Psoas muscle (tissue), 7 donors: ENCODE measurements at regions not wholly inside any gene's neighbourhood (a gene's known extent, or its start where the extent isn't known, plus 50 kb on each side); places are given as distances from the start of the nearest gene placed in this dataset.
"Not testable (repeated sequence)": the region's sequence is repeated elsewhere in the genome, so short reads cannot be mapped to it uniquely, and the experiment has no call there.

Source experiments
- ATAC-seq, 4 donors: fragments of 200-7000 bp; cut with Tn5 transposase; one replicate each; pipeline ENCODE4 v1.9.1; 2020; ENCODE audit warnings: moderate library complexity in 3 of 4, mild to moderate bottlenecking in 2 of 4
- DNase-seq, 2 donors: peaks; one replicate each; pipeline ENCODE4 v3.0.0-alpha.2; 2020
- H3K27ac ChIP-seq: fragments of 200-600 bp; one replicate; pipeline ENCODE4 v1.8.0; 2022
- H3K27me3 ChIP-seq, 3 donors: fragments of 200-600 bp in 1 of 3; one replicate each; pipeline versions ENCODE4 v1.6.1 to v1.8.0; 2013 to 2022; ENCODE audit warnings: low read length in 2 of 3, mild to moderate bottlenecking in 2 of 3, moderate library complexity in 1 of 3; ENCODE audit not compliant: insufficient read depth in 3 of 3
- H3K36me3 ChIP-seq, 2 donors: fragments of 200-600 bp in 1 of 2; one replicate each; pipeline versions ENCODE4 v1.6.1 to v1.8.0; 2013 to 2022; ENCODE audit warnings: low read depth in 1 of 2, mild to moderate bottlenecking in 1 of 2, moderate library complexity in 1 of 2; ENCODE audit not compliant: insufficient read depth in 1 of 2
- H3K4me1 ChIP-seq: fragments of 200-600 bp; one replicate; pipeline ENCODE4 v1.8.0; 2022
- H3K4me3 ChIP-seq: fragments of 200-600 bp; one replicate; pipeline ENCODE4 v1.8.0; 2022; ENCODE audit warnings: mild to moderate bottlenecking
- H3K9me3 ChIP-seq: fragments of 200-600 bp; one replicate; pipeline ENCODE4 v1.8.0; 2022
- WGBS, 3 donors: extraction: QIAGEN DNeasy Blood & Tissue Kit; methylation state at CpG; one replicate each; pipeline versions ENCODE4 v1.1.6 to v1.1.7; 2013; 5-methylcytosine and 5-hydroxymethylcytosine counted together
- intact Hi-C, 2 donors: fragments of 100-400 bp; cut with DNase I; formaldehyde crosslinking; loops; one replicate each; pipeline versions ENCODE4 v1.11.0 to v1.14.2; 2022
- TF ChIP-seq, protein P1 (sequence below): fragments of 200-600 bp; IDR thresholded peaks from one replicate; pipeline ENCODE4 v1.8.0; 2022; ENCODE audit warnings: antibody characterized with exemption
- donor health status: healthy with polysubstance abuse.
- donor health status: DM: no; HTN: no; CAD: no; lungs with moderate emphysema.
- donor health status: Bipolar disorder and iron deficiency.
- donor health status: healthy.
- donor health status: DM: yes; HTN: yes; CAD: no.
- donor health status: DM: no; HTN: no; CAD: no.
- donor health status: DM: yes; HTN: yes; CAD: no.

DNA sequence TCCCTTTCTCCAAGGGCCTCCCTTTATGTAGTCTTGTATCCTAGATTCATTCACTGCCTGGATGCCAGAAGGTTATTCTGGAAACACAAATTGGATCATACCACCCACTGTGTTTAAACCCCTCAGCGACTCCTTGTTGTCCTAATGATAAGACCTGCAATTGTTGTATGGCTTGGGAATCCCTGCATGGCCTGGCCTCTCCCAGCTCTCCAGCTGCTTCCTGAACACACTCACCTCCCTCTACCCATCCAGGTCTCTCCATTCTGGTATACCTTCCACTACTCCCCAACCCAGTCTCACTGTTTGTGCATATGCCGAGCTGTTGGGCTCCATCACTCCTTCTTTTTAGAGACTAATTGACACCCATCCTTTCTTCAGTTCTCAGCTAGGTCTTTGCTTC is 124.3 kb upstream of the ALX4 start:
- no peaks in the 10 kb centered on the region for H3K9me3 ChIP-seq
- intact Hi-C loops: no loop called here
- peaks cover 2 to 15% (median 9%) of the 10 kb centered on the region in 3 donors for H3K27me3 ChIP-seq
- no peak overlapping the region for H3K4me3 ChIP-seq
- H3K4me1 ChIP-seq: no peaks in the 10 kb centered on the region
- ATAC-seq (no peak), DNase-seq (no peak)
- TF ChIP-seq, protein P1, sequence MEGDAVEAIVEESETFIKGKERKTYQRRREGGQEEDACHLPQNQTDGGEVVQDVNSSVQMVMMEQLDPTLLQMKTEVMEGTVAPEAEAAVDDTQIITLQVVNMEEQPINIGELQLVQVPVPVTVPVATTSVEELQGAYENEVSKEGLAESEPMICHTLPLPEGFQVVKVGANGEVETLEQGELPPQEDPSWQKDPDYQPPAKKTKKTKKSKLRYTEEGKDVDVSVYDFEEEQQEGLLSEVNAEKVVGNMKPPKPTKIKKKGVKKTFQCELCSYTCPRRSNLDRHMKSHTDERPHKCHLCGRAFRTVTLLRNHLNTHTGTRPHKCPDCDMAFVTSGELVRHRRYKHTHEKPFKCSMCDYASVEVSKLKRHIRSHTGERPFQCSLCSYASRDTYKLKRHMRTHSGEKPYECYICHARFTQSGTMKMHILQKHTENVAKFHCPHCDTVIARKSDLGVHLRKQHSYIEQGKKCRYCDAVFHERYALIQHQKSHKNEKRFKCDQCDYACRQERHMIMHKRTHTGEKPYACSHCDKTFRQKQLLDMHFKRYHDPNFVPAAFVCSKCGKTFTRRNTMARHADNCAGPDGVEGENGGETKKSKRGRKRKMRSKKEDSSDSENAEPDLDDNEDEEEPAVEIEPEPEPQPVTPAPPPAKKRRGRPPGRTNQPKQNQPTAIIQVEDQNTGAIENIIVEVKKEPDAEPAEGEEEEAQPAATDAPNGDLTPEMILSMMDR: no peak
- 84 to 92% (median 86%) methylated on average over 2 of the region's 2 CpGs for WGBS, 3 donors
- no peaks in the 10 kb centered on the region for H3K36me3 ChIP-seq
- H3K27ac ChIP-seq: no peak overlapping the region

DNA sequence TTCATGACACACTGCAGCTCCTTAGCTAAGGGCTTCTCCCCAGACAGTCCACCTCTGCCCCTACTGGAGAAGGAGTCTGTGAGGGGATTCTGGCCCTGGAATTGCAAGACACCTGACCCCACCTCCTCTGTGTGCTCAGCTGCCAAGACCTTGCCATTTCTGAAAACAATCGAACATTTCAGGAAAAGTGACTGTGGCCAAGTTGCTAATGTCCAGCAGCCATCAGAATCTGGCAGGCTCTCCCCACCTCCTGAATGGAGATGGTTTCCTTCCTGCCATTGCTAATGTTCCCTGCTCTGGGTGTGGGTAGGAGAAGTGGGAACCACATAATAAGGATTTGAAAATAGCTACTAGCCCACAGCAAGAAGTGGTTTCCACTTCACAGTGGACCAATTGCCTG is 127.2 kb upstream of the ALX4 start:
- H3K36me3 ChIP-seq: no peaks in the 10 kb centered on the region
- no peaks in the 10 kb centered on the region for H3K4me1 ChIP-seq
- intact Hi-C loops: no loop called here
- no peak for DNase-seq
- TF ChIP-seq, protein P1: no peak
- no peaks in the 10 kb centered on the region for H3K9me3 ChIP-seq
- ATAC-seq: no peak
- peaks cover 0 to 12% (median 9%) of the 10 kb centered on the region in 3 donors for H3K27me3 ChIP-seq
- no peak overlapping the region for H3K27ac ChIP-seq
- H3K4me3 ChIP-seq: no peak overlapping the region
- 43 to 54% (median 44%) methylated on average over 1 of the region's 1 CpG for WGBS, 3 donors

DNA sequence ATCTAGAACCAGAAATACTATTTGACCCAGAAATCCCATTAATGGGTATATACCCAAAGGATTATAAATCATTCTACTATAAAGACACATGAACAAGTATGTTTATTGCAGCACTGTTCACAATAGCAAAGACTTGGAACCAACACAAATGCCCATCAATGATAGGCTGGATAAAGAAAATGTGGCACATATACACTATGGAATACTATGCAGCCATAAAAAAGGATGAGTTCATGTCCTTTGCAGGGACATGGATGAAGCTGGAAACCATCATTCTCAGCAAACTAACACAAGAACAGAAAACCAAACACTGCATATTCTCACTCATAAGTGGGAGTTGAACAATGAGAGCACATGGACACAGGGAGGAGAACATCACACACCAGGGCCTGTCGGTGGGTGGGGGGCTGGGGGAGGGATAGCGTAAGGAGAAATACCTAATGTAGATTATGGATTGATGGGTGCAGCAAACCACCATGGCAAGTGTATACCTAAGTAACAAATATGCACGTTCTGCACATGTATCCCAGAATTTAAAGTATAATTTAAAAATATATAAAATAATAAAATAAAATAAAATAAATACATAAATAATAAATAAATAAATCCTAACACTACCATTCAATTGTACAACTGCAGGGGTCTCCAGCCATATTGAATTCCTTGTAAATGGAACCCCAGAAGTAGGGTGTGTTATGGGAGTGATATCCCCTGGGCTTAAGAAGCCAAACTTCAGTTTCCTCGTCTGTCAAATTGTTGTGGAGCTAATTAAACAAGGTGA is 122.4 kb upstream of the CD82 start:
- WGBS, 3 donors: 83 to 93% (median 84%) methylated on average over 4 of the region's 4 CpGs
- H3K4me3 ChIP-seq, intact Hi-C loops, H3K27me3 ChIP-seq, DNase-seq, ATAC-seq, H3K27ac ChIP-seq, H3K36me3 ChIP-seq, H3K4me1 ChIP-seq, H3K9me3 ChIP-seq: not testable (repeated sequence)

DNA sequence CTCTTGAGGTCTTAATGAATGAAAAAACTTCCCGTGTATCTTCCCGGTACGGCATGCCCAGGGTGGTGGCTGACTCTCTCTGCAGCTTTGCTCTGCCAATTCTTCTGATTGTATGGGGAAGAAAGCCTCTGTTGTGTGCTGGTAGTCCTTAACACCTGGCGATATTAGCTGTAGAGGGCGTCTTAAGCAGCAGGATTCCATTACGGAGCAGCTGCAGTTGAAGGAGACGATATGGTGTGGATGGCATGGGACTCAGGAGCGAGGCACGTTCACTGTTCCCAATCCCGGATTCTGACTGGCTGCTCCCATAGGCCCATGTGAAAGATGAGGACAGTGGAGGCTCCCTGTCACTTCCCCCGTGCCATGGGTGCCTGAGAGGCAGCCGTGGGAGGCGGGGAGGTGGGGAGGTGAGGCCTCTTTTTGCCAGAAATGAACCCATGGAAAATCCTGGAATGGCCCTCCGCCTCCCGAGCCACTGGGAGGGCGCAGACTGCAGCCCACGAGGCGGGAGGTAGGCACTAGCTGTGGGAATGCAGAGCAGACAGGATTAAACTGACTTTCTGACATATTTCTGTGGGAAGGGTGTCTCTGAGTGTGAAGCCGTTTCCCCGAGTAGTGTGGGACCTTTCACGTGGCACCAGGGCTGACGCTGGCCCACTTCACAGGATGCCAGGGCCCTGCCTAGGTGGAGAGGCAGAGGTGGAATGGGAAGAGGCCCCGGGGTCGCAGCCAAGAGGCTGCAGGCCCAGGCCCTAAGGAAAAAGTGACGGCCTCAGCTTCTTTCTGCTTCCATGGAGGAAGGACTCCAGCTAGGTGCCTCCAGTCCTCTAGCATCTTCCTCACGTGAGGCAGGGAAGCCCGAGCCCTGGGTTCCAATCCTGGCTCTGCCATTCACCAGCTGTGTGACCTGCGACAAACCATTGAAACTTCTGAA is 121.4 kb upstream of the CD82 start:
- Histone ChIP-seq H3K9me3 (no peaks in the 10 kb centered on the region), H3K27me3 (peaks cover 0 to 5% (median 0%) of the 10 kb centered on the region in 3 donors), H3K4me1 (no peaks in the 10 kb centered on the region), H3K4me3 (no peak overlapping the region), H3K36me3 (no peaks in the 10 kb centered on the region), H3K27ac (no peak overlapping the region)
- WGBS, 3 donors: 52 to 60% (median 55%) methylated on average over 28 of the region's 28 CpGs
- no peak for ATAC-seq
- TF ChIP-seq, protein P1: no peak
- no peak for DNase-seq
- intact Hi-C loops: no loop called here

DNA sequence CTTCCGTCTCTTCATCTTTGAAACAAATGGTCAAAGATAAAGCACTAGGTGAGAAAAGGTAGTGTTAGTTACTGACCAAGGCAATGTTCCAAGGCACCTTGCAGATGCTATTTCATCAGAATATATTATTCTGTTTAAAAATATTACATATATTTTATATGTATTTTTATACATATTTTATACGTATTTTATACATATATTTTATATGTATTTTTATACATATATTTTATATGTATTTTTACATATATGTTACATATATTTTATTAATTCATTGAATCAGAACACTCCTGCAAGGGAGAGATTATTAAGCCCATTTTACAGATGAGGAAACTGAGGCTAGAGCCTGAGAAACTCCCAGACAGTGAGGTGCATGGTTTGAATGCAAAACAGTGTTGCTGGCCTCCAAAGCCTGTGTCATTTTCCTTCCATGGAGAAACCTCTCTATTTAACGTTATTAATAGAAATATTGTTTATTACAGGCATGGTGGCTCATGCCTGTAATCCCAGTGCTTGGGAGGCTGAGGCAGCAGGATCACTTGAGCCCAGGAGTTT is 120.6 kb upstream of the CD82 start:
- Histone ChIP-seq H3K4me1 (no peaks in the 10 kb centered on the region), H3K27me3 (peaks cover 0 to 5% (median 0%) of the 10 kb centered on the region in 3 donors), H3K27ac (no peak overlapping the region), H3K4me3 (no peak overlapping the region), H3K36me3 (no peaks in the 10 kb centered on the region), H3K9me3 (no peaks in the 10 kb centered on the region)
- intact Hi-C loops: no loop called here
- ATAC-seq (no peak), DNase-seq (no peak)
- TF ChIP-seq, protein P1: no peak
- 53 to 71% (median 68%) methylated on average over 3 of the region's 3 CpGs for WGBS, 3 donors
